ENCODE measurements at regions not wholly inside any gene's neighbourhood (a gene's known extent, or its start where the extent isn't known, plus 50 kb on each side); places are given as distances from the start of the nearest gene placed in this dataset.

GRCh38 chrX:7272346-7272745 lies 124.4 kb upstream of the PUDP start:
- DNase-seq (ENCODE audit: low read depth), result no peak

DNA sequence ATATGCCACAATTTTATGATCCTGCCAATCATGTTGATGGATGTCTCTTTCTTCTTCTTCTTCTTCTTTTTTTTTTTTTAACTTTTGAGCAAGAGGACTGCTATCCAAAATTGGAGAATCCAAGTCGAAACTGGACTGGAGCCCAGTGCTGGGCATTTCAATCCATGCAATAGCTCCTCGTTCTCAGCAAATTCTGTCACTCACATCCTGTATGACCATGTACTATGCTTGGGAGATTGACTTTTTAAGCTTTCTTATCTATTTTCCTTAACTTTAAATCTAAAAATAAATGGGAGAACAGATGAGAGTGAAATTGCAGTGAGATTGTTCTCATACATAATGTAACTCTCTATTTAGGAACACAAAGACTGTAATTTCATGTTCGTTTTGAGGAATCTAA lies 123.0 kb upstream of the PUDP start:
- no peak for DNase-seq (ENCODE audit: low read depth)

- DNase-seq (ENCODE audit: low read depth), result no peak
These were observed 122.0 kb upstream of the PUDP start for GRCh38 chrX:7269991-7270390.

DNA sequence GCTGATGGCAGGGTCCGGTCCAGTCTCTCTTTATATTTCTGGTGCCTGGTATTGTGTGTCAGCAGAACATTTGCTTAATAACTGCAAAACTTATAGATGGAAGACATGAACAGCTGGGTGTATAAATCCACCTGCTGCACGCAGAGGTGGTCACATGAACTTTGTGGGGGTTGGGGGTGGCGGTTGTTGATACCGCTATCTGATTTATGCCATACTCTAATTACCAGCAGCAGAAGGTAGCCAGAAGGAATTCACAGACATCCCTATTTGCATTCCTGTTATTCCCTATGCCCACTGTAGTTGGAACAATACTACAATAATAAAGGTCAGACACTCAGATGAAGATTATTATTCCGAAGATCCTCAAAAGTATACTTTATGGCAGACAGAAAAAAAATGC lies 121.6 kb upstream of the PUDP start:
- no peak for DNase-seq (ENCODE audit: low read depth)

- DNase-seq (ENCODE audit: low read depth), result no peak
These were observed 118.3 kb upstream of the PUDP start for GRCh38 chrX:7266288-7266687.

DNA sequence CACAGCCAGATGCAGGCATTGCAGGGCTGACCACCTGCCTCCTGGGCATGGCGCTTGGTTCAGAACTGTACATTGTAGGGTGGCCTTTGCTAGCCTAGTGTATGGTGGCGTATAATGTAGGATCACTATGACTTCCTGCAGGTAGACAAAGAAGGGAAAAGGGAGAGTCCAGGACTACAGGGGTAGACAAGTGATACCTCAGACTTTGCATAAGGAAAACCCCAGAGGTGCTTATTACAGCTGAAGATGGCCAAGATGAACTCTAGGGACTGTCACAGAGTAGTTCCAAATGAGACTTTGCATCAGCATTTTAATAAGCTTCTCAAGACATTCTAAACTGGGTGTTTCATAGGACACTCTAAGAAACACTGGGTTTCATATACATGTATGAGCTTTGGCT lies 116.4 kb upstream of the PUDP start:
- DNase-seq (ENCODE audit: low read depth), result no peak

DNA sequence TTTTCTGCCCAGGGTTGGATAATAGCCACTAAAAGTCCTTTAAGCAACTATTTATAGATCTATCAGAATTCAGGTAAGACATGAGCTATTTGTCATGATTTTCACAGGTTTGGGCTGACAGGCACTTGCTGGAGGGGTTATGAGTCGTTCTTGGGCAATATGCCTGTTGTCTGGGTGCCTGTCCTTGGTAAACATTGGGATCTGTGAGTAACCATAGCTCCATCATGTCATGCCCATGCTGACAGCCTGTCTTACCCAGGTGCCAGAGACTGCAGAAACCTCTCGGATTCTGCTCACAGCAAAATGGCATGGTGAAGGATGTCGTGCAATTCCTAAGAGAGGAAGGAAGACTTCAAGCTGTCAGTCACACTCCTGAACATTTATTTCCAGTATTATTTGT lies 116.0 kb upstream of the PUDP start:
- no peak for DNase-seq (ENCODE audit: low read depth)

- DNase-seq (ENCODE audit: low read depth), result no peak
These were observed 115.4 kb upstream of the PUDP start for GRCh38 chrX:7263330-7263729.

DNA sequence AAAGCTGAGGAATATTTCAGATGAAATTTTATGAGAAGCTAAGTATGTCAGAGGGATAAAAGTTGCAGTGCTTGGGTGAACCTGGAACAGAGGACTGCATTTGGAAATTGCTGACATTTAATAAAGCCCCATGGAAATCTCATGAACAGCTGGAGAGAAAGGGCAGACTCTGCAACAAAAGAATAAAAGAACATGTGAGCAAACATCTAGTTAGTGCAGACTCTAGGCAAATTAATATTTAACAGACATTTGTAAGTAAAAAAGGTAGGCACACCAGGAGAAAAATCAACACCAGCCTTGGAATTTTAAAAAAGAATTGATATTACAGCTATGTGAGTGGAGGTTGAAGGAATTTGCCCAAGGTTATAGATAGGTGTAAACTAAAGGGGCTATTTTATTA lies 114.6 kb upstream of the PUDP start:
- no peak for DNase-seq (ENCODE audit: low read depth)

DNA sequence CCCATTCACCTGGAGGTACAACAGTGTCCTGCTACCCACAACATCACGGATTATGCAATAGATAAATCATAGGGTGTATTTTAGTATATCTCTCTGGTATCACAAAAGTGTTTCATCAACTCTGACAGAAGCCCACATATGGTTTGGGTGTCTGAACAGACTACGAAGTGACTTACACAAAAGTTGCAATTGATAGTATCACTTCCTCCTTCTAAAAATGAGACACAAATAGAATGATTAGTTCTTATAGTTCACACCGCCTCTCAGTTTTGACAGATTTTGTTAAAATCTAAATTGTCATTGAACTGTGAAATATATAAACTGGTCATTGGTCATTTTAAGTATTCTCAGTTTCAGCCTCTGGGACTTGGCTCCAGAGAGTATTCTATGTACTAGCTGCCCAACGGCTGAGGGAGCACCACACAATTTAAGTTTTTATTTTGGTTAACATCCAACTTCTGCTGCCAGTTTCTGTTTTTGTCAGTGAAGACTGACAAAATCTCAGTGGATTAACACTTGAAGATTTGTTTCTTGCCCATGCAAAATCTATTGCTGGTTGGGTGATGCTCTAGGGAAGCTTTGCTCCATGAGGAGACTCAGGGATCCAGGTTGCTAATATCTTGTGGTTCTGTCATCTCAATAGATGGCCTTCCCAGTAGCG lies 113.8 kb upstream of the PUDP start:
- DNase-seq (ENCODE audit: low read depth), result no peak

- no peak for DNase-seq (ENCODE audit: low read depth)
These were observed 106.2 kb upstream of the PUDP start for GRCh38 chrX:7254144-7254543.

- no peak for DNase-seq (ENCODE audit: low read depth)
These were observed 105.6 kb upstream of the PUDP start for GRCh38 chrX:7253565-7253964.

DNA sequence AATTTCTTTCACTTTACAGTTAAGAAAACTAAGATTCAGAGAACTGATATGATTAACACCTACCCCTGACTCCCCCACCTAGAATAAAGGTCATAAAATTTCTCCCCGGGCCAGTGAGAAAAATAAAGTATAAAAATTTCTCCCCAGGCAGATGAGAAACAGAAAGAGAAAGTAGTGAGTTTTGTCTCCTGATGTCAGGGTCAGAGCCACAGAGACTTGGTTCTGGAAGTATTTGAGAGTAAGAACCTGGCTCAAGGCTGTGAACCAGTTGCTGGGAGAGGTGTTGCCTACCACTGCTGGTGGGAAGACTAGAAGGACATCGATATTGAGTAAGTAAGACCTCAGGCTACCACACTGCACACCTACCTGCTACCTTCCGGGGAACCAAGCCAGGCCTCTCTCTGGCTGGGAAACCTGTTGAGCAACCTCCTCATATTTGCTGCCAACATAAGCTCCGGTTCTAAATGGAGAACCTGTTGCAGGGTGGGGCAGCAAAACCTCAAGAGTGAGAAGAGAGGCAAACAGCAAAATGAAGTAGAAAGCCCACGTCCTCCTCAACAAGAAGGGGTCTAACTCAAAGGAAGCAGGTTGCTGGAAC lies 104.2 kb upstream of the PUDP start:
- DNase-seq (ENCODE audit: low read depth), result no peak

GRCh38 chrX:7247346-7247745 lies 99.4 kb upstream of the PUDP start:
- DNase-seq (ENCODE audit: low read depth), result no peak

DNA sequence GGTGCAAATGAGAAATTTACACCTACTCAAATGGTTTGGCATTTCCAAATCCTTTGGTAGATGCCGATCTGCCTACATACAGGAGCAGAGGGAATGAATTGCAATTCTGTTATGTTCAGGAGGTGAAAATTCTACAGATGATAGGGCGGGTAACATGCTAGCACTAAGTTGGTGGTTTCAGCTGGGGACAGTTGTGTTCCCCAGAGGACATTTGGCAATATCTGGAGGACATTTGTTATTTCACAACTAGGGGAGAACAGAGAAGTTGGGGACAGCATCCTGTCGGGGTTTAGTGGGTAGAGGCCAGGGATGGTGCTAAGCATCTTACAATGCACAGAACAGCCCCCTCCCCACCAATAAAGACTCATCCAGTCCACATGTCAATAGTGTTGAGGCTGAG lies 96.5 kb upstream of the PUDP start:
- DNase-seq (ENCODE audit: low read depth), result no peak

DNA sequence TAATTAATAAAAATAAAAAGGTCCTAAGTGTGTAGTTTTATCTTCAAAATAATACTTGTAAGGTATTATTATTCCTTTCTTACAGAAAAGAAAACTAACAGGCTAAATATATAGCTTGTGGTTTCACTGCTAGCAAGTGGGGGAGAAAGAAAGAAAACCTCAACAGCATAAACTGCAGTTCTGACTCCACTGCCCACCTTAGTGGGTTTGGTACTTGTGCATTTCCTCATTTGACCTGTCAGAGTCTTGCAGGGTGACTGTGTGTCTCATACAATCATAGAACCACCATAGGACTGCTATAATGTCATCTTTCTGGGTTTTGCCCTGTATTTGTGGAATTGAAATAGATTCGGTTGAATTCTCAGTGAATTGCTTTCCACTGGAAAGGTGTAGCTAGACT lies 94.7 kb upstream of the PUDP start:
- no peak for DNase-seq (ENCODE audit: low read depth)

DNA sequence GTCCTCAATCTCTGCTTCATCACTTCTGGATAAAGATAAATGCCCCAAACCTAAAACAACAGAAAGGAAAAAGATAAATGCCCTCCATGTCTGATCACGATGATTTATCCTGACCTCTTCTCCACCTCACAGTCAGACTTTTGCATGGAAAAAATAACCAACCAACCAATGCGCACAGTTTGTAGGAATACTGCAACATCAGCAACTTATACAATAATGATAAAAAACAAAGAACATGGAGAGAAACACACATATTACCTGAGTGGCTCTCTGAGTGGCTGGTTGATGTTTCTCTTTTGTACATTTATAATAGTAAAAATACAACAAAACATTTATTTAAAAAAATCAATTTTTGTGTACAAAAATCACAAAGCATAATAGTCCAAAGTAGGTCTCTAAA lies 93.0 kb upstream of the PUDP start:
- no peak for DNase-seq (ENCODE audit: low read depth)

GRCh38 chrX:7235071-7235470 lies 87.1 kb upstream of the PUDP start:
- DNase-seq (ENCODE audit: low read depth), result no peak

DNA sequence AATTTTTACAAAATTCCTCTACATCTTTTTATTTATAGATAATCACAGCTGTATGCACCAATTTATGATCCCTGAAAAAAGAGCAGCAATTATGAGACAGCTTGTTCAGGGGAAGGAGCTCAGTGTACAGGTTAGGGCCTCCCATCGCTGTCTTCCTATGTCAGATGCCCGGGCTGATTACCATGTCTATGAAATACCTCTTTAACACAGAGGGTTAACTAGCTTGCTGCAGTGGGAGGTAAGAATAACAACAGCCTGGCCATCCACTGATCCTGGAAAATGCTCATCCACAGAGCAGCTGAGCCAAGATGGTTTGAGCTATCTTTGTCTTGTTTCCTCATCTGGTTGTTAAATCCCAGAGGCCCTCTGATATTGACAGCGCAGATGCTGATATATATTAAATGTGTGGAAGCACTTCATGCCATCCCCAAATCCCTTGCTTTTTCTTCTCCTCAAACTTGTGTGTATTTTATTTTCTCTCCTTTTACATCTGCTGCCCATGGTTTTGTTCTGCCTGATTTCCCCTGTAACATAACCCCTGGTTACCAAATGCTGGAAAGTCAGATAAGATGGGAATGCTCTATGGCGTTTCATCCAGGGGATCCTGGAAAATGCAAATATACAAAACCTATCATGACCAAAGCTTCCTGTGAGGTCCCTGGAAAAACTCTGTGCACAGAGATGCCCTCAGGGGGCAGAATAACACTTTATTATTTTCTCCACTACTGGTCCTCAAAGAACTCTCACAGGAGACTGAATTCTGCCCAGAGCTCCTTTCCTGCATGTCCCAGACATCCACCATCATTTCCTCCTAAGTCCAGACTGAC lies 85.8 kb upstream of the PUDP start:
- DNase-seq (ENCODE audit: low read depth), result no peak

DNA sequence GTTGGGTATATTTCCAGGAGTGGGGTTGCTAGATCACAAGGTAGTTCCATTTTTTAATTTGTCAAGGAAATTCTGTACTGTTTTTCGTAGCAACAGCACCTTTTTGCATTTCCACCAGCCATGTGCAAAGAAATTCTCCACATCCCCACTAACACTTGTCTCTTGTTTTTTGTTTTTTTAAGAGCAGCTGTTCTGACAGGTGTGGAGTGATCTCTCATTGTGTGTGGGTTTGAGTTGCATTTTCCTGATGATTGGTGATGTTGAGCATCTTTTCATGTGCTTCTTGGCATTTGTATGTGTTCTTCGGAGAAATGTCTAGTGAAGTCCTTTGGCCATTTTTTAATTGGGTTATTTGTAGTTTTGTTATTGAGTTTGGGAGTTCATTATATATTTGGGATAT lies 80.3 kb upstream of the PUDP start:
- DNase-seq (ENCODE audit: low read depth), result no peak

DNA sequence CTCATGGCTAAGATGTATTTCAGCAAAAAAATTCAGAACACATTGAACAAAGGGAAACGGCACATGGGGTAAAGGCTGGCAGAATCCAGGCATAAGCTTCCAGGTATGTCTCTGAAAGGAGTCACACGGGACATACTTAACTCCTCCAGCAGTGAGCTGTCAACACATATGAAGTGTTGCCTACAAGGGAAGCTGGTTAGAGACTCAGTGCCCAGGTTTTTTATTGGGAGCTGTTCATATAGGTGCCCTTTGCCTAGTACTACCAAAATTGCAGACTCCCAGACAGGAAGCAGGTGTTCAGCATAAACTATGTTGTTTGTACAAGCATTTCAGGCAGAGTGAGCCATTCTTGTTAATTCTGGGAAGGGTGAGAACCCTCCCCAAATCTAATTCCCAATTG lies 77.4 kb upstream of the PUDP start:
- DNase-seq (ENCODE audit: low read depth), result no peak

DNA sequence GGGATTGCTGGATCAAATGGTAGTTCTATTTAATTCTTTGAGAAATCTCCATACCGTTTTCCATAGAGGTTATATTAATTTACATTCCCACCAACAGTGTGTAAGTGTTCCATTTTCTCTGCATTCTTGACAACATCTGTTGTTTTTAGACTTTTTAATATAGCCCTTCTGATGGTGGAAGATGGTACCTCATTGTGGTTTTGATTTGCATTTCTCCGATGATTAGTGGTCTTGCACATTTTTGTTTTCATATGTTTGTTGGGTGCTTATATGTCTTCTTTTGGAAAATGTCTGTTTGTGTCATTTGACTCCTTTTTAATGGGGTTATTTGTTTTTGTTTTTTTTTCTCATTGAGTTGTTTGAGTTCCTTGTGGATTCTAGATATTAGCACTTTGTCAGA lies 75.3 kb upstream of the PUDP start:
- DNase-seq (ENCODE audit: low read depth), result no peak

- no peak for DNase-seq (ENCODE audit: low read depth)
These were observed 72.2 kb upstream of the PUDP start for GRCh38 chrX:7220121-7220520.
